Endodermal cell (in vitro differentiated cells): ENCODE measurements at regions not wholly inside any gene's neighbourhood (a gene's known extent, or its start where the extent isn't known, plus 50 kb on each side); places are given as distances from the start of the nearest gene placed in this dataset.

Experiments
- DNase-seq: peaks from one replicate; pipeline ENCODE4 v3.0.0-alpha.2; 2017
- H3K27ac ChIP-seq: 2 replicates; pipeline ENCODE4 v1.5.1; 2013; ENCODE audit warnings: mild to moderate bottlenecking, low read depth, low read length, moderate library complexity
- H3K27me3 ChIP-seq: 2 replicates; pipeline ENCODE4 v1.6.1; 2013; ENCODE audit warnings: mild to moderate bottlenecking, low read length, moderate library complexity; ENCODE audit not compliant: insufficient read depth, control insufficient read depth, poor library complexity, severe bottlenecking
- H3K36me3 ChIP-seq: 2 replicates; pipeline ENCODE4 v1.7.0; 2013; ENCODE audit warnings: mild to moderate bottlenecking, low read length, moderate library complexity; ENCODE audit not compliant: control insufficient read depth, insufficient read depth
- H3K4me1 ChIP-seq: one replicate; pipeline ENCODE4 v1.7.0; 2013; ENCODE audit warnings: low read length; ENCODE audit not compliant: control insufficient read depth, insufficient read depth
- H3K4me3 ChIP-seq: 2 replicates; pipeline ENCODE4 v1.5.1; 2013; ENCODE audit warnings: mild to moderate bottlenecking, low read length, moderate library complexity
- H3K9ac ChIP-seq: 2 replicates; pipeline ENCODE4 v1.6.1; 2013; ENCODE audit warnings: mild to moderate bottlenecking, low read length, moderate library complexity; ENCODE audit not compliant: poor library complexity, severe bottlenecking; ENCODE audit errors: extremely low read depth
- H3K9me3 ChIP-seq: 2 replicates; pipeline ENCODE4 v1.6.1; 2013; ENCODE audit warnings: mild to moderate bottlenecking, low read length, moderate library complexity; ENCODE audit not compliant: control insufficient read depth
- H3K27ac Mint-ChIP-seq: 2 replicates; pipeline ENCODE4 v1.8.0; 2020; ENCODE audit warnings: mixed read lengths
- H3K27me3 Mint-ChIP-seq: 2 replicates; pipeline ENCODE4 v1.8.0; 2021; ENCODE audit warnings: mild to moderate bottlenecking, mixed read lengths; ENCODE audit not compliant: insufficient read depth
- H3K36me3 Mint-ChIP-seq: 2 replicates; pipeline ENCODE4 v1.8.0; 2020; ENCODE audit warnings: low read depth, mixed read lengths
- H3K4me1 Mint-ChIP-seq: 2 replicates; pipeline ENCODE4 v1.8.0; 2020; ENCODE audit warnings: mixed read lengths
- H3K4me3 Mint-ChIP-seq: 2 replicates; pipeline ENCODE4 v1.8.0; 2020; ENCODE audit warnings: mild to moderate bottlenecking, moderate library complexity, mixed read lengths
- H3K9me3 Mint-ChIP-seq: 2 replicates; pipeline ENCODE4 v1.8.0; 2020; ENCODE audit warnings: mild to moderate bottlenecking, mixed read lengths
- WGBS, 2 experiments: methylation state at CpG; one replicate each; pipeline versions ENCODE4 v1.1.5 to v1.1.7; 2013; ENCODE audit warnings: missing lambda C conversion rate in 2 of 2, mixed read lengths in 1 of 2; ENCODE audit not compliant: insufficient coverage in 1 of 2, insufficient read length in 1 of 2; 5-methylcytosine and 5-hydroxymethylcytosine counted together
- TF ChIP-seq, protein P1 (sequence below): fragments of 200-600 bp; sonication (generic); conservative IDR thresholded peaks from 2 replicates; pipeline ENCODE4 v1.5.0; 2021; ENCODE audit warnings: antibody characterized with exemption, mild to moderate bottlenecking

DNA sequence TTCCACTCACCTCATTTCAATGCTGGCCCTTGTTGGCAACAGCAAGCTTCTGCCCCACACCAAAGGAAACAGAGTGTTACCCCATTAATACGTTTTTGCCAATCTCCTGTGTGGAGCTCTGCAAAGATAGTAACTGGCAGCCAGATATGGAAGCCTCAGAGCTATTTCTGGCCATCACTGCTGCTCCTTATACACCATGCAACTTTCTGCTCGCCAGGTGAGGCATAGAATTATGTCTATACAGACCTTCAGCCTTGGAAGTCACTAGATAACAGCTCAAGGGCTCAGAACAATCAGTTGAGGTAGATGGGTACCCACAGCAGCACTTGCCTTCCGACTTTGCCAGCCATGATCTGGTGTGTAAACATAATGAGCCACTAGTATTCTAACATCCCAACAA, 214.8 kb upstream of the ALG10B start:
- Histone ChIP-seq H3K9ac (no peak overlapping the region), H3K27ac (no peak overlapping the region), H3K27me3 (no peaks in the 10 kb centered on the region), H3K4me1 (no peaks in the 10 kb centered on the region), H3K36me3 (no peaks in the 10 kb centered on the region), H3K9me3 (peaks cover 60% of the 10 kb centered on the region), H3K4me3 (no peak overlapping the region)
- H3K36me3 Mint-ChIP-seq: no peaks in the 10 kb centered on the region
- 14 to 17% methylated on average over 1 to 3 of the region's 3 CpGs for WGBS, 2 experiments
- no peaks in the 10 kb centered on the region for H3K27me3 Mint-ChIP-seq
- H3K27ac Mint-ChIP-seq: no peak overlapping the region
- H3K4me1 Mint-ChIP-seq: no peaks in the 10 kb centered on the region
- TF ChIP-seq, protein P1, sequence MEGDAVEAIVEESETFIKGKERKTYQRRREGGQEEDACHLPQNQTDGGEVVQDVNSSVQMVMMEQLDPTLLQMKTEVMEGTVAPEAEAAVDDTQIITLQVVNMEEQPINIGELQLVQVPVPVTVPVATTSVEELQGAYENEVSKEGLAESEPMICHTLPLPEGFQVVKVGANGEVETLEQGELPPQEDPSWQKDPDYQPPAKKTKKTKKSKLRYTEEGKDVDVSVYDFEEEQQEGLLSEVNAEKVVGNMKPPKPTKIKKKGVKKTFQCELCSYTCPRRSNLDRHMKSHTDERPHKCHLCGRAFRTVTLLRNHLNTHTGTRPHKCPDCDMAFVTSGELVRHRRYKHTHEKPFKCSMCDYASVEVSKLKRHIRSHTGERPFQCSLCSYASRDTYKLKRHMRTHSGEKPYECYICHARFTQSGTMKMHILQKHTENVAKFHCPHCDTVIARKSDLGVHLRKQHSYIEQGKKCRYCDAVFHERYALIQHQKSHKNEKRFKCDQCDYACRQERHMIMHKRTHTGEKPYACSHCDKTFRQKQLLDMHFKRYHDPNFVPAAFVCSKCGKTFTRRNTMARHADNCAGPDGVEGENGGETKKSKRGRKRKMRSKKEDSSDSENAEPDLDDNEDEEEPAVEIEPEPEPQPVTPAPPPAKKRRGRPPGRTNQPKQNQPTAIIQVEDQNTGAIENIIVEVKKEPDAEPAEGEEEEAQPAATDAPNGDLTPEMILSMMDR: no peak
- no peak overlapping the region for H3K4me3 Mint-ChIP-seq
- H3K9me3 Mint-ChIP-seq: peaks cover 91% of the 10 kb centered on the region
- no peak for DNase-seq

GRCh38 chr12:38102197-38102596, 214.4 kb upstream of the ALG10B start:
- H3K4me3 Mint-ChIP-seq: no peak overlapping the region
- no peaks in the 10 kb centered on the region for H3K36me3 ChIP-seq
- H3K27ac ChIP-seq: no peak overlapping the region
- no peak for DNase-seq
- H3K4me1 ChIP-seq: no peaks in the 10 kb centered on the region
- no peaks in the 10 kb centered on the region for H3K36me3 Mint-ChIP-seq
- peaks cover 64% of the 10 kb centered on the region for H3K9me3 ChIP-seq
- no peak overlapping the region for H3K4me3 ChIP-seq
- no peaks in the 10 kb centered on the region for H3K27me3 Mint-ChIP-seq
- no peaks in the 10 kb centered on the region for H3K4me1 Mint-ChIP-seq
- no peak overlapping the region for H3K9ac ChIP-seq
- H3K9me3 Mint-ChIP-seq: peaks cover 89% of the 10 kb centered on the region
- H3K27me3 ChIP-seq: no peaks in the 10 kb centered on the region
- TF ChIP-seq, protein P1: no peak
- H3K27ac Mint-ChIP-seq: no peak overlapping the region

DNA sequence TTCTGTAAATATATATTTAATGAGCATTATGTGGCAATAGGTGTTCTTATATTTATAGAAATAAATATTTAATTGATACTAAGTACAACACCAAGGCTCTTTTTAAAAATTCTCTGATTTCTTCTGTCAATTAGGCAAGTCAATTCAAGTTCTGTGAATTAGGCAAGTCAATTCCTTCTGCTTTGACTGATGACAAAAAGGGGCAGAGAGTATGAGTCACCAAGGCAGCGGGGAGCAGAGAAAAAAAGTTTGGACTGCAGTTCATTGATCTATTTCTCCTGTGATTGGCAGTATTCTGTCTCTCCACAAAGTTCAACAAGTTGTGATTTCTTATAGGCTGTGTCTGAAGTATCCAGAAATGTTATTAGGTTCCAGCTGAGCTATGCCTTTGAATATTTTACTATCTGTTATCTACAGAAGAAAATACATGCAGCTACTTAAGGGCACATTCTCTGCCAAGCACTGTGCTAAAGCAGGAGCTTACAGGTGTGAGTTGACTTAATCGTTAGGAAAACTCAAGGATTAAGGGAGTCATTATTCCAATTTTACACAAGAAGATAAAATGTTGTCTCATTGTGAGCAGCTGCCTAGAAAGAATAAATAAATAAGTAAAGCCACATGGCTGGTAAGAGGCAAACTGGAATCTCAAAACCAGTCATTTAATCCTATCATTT, 206.4 kb upstream of the ALG10B start:
- DNase-seq: no peak
- H3K27me3 ChIP-seq: no peaks in the 10 kb centered on the region
- no peaks in the 10 kb centered on the region for H3K36me3 Mint-ChIP-seq
- no peaks in the 10 kb centered on the region for H3K36me3 ChIP-seq
- no peaks in the 10 kb centered on the region for H3K27me3 Mint-ChIP-seq
- peaks cover 82% of the 10 kb centered on the region for H3K9me3 Mint-ChIP-seq
- H3K27ac ChIP-seq: no peak overlapping the region
- no peaks in the 10 kb centered on the region for H3K4me1 ChIP-seq
- TF ChIP-seq, protein P1: no peak
- WGBS, 2 experiments: 72% methylated on average over 2 of the region's 2 CpGs; no CpG with 5 or more reads in 1 of the 2 experiments
- H3K4me3 ChIP-seq: no peak overlapping the region
- H3K9me3 ChIP-seq: peaks cover 80% of the 10 kb centered on the region
- H3K4me3 Mint-ChIP-seq: no peak overlapping the region
- H3K4me1 Mint-ChIP-seq: no peaks in the 10 kb centered on the region
- H3K9ac ChIP-seq: no peak overlapping the region
- H3K27ac Mint-ChIP-seq: no peak overlapping the region
